ENCODE measurements at regions not wholly inside any gene's neighbourhood (a gene's known extent, or its start where the extent isn't known, plus 50 kb on each side); places are given as distances from the start of the nearest gene placed in this dataset.

GRCh38 chr9:130780415-130780814 lies 54.6 kb upstream of the ABL1 start:
- H3K36me3 ChIP-seq (ENCODE audit: insufficient read depth, low read length, poor library complexity, severe bottlenecking): no peaks in the 10 kb centered on the region
- TF ChIP-seq CTCF (conservative IDR thresholded peaks at IDR 0.05; ENCODE audit: low read depth, low read length) (no peak), EZH2 (IDR thresholded peaks at IDR 0.05; ENCODE audit: borderline replicate concordance, low read depth, low read length, poor library complexity, severe bottlenecking) (no peak)
- ChIA-PET POLR2A (ENCODE audit: low non-redundant PET) (no interaction called here), CTCF (no interaction called here)
- peaks cover 41% of the 10 kb centered on the region for H3K4me1 ChIP-seq (ENCODE audit: insufficient read depth, low read length, poor library complexity, severe bottlenecking)
- H3K4me3 ChIP-seq (ENCODE audit: low read depth, low read length, poor library complexity, severe bottlenecking): peak overlapping the region; percentile 31
- intact Hi-C loops (cut with micrococcal nuclease; ENCODE audit: unreplicated experiment): no loop called here
- H3K27me3 ChIP-seq (replicated peaks; ENCODE audit: insufficient read depth, low read depth, low read length, poor library complexity): no peaks in the 10 kb centered on the region
- peak overlapping the region; percentile 84 for H3K27ac ChIP-seq (ENCODE audit: low read depth, low read length, poor library complexity, severe bottlenecking)
- DNase-seq (ENCODE audit: low spot score): no peak
- TSS peak; percentile 97 for BruUV-seq (replicated peaks)
- H3K9me3 ChIP-seq (ENCODE audit: low read depth, low read length, poor library complexity, severe bottlenecking): peaks cover 6% of the 10 kb centered on the region

- H3K4me1 ChIP-seq (ENCODE audit: insufficient read depth, low read length, poor library complexity, severe bottlenecking): peaks cover 41% of the 10 kb centered on the region
- H3K4me3 ChIP-seq (ENCODE audit: low read depth, low read length, poor library complexity, severe bottlenecking): peak overlapping the region; percentile 31
- CTCF ChIA-PET: no interaction called here
- H3K9me3 ChIP-seq (ENCODE audit: low read depth, low read length, poor library complexity, severe bottlenecking): peaks cover under 1% of the 10 kb centered on the region
- no TSS peak for BruUV-seq (replicated peaks)
- H3K36me3 ChIP-seq (ENCODE audit: insufficient read depth, low read length, poor library complexity, severe bottlenecking): no peaks in the 10 kb centered on the region
- intact Hi-C loops (cut with micrococcal nuclease; ENCODE audit: unreplicated experiment): no loop called here
- TF ChIP-seq EZH2 (IDR thresholded peaks at IDR 0.05; ENCODE audit: borderline replicate concordance, low read depth, low read length, poor library complexity, severe bottlenecking) (no peak), CTCF (conservative IDR thresholded peaks at IDR 0.05; ENCODE audit: low read depth, low read length) (no peak)
- H3K27me3 ChIP-seq (replicated peaks; ENCODE audit: insufficient read depth, low read depth, low read length, poor library complexity): no peaks in the 10 kb centered on the region
- peak overlapping the region; percentile 84 for H3K27ac ChIP-seq (ENCODE audit: low read depth, low read length, poor library complexity, severe bottlenecking)
- POLR2A ChIA-PET (ENCODE audit: low non-redundant PET): no interaction called here
- peak; percentile 96 for DNase-seq (ENCODE audit: low spot score)
Measured at GRCh38 chr9:130780865-130781504, 54.1 kb upstream of the ABL1 start.

GRCh38 chr9:130781569-130781968 lies 53.5 kb upstream of the ABL1 start:
- Histone ChIP-seq H3K36me3 (ENCODE audit: insufficient read depth, low read length, poor library complexity, severe bottlenecking) (no peaks in the 10 kb centered on the region), H3K4me3 (ENCODE audit: low read depth, low read length, poor library complexity, severe bottlenecking) (peak overlapping the region; percentile 31), H3K27ac (ENCODE audit: low read depth, low read length, poor library complexity, severe bottlenecking) (peak overlapping the region; percentile 84), H3K9me3 (ENCODE audit: low read depth, low read length, poor library complexity, severe bottlenecking) (no peaks in the 10 kb centered on the region), H3K27me3 (replicated peaks; ENCODE audit: insufficient read depth, low read depth, low read length, poor library complexity) (no peaks in the 10 kb centered on the region), H3K4me1 (ENCODE audit: insufficient read depth, low read length, poor library complexity, severe bottlenecking) (peaks cover 41% of the 10 kb centered on the region)
- POLR2A ChIA-PET (ENCODE audit: low non-redundant PET): no interaction called here
- peak; percentile 37 for DNase-seq (ENCODE audit: low spot score)
- CTCF ChIA-PET: no interaction called here
- BruUV-seq (replicated peaks): no TSS peak
- intact Hi-C loops (cut with micrococcal nuclease; ENCODE audit: unreplicated experiment): no loop called here
- TF ChIP-seq CTCF (conservative IDR thresholded peaks at IDR 0.05; ENCODE audit: low read depth, low read length) (no peak), EZH2 (IDR thresholded peaks at IDR 0.05; ENCODE audit: borderline replicate concordance, low read depth, low read length, poor library complexity, severe bottlenecking) (no peak)

Measured in A673 (cell line).